Neuronal stem cell (in vitro differentiated cells): ENCODE measurements at regions not wholly inside any gene's neighbourhood (a gene's known extent, or its start where the extent isn't known, plus 50 kb on each side); places are given as distances from the start of the nearest gene placed in this dataset.

Source experiments
- DNase-seq: peaks from one replicate; pipeline ENCODE4 v3.0.0-alpha.2; 2013; ENCODE audit warnings: low spot score
- H2AFZ ChIP-seq: one replicate; pipeline ENCODE4 v1.6.1; 2013; ENCODE audit warnings: mild to moderate bottlenecking, low read length, inconsistent platforms
- H2AK5ac ChIP-seq: 2 replicates; pipeline ENCODE4 v1.6.1; 2013; ENCODE audit warnings: low read depth, mild to moderate bottlenecking, inconsistent platforms, low read length, moderate library complexity, mixed read lengths
- H2BK120ac ChIP-seq: 2 replicates; pipeline ENCODE4 v1.6.1; 2013; ENCODE audit warnings: low read depth, mild to moderate bottlenecking, inconsistent platforms, low read length, moderate library complexity, mixed read lengths
- H2BK12ac ChIP-seq: one replicate; pipeline ENCODE4 v1.6.1; 2013; ENCODE audit warnings: low read length, inconsistent platforms
- H2BK15ac ChIP-seq: 2 replicates; pipeline ENCODE4 v1.6.1; 2013; ENCODE audit warnings: mild to moderate bottlenecking, low read length, inconsistent platforms, mixed read lengths
- H2BK5ac ChIP-seq: one replicate; pipeline ENCODE4 v1.6.1; 2013; ENCODE audit warnings: inconsistent platforms, mild to moderate bottlenecking, low read length, moderate library complexity
- H3K14ac ChIP-seq: one replicate; pipeline ENCODE4 v1.6.1; 2013; ENCODE audit warnings: low read length, inconsistent platforms
- H3K18ac ChIP-seq: 2 replicates; pipeline ENCODE4 v1.6.1; 2013; ENCODE audit warnings: low read length, inconsistent platforms
- H3K23ac ChIP-seq: 2 replicates; pipeline ENCODE4 v1.6.1; 2013; ENCODE audit warnings: low read depth, mild to moderate bottlenecking, mixed read lengths, low read length, inconsistent platforms; ENCODE audit not compliant: poor library complexity
- H3K27ac ChIP-seq: replicated peaks from 3 replicates; pipeline ENCODE4 v1.5.1; 2013; ENCODE audit warnings: low read length, inconsistent platforms
- H3K27me3 ChIP-seq, 3 experiments: 2 replicates each; pipeline ENCODE4 v1.6.1; 2013; ENCODE audit warnings: low read length in 3 of 3, mild to moderate bottlenecking in 2 of 3, inconsistent platforms in 1 of 3, low read depth in 1 of 3, mixed read lengths in 1 of 3, moderate library complexity in 1 of 3; ENCODE audit not compliant: control insufficient read depth in 3 of 3, insufficient read depth in 3 of 3
- H3K36me3 ChIP-seq, 2 donors: replicated peaks in 1 of 2; 2 replicates each; pipeline ENCODE4 v1.6.1; 2013; ENCODE audit warnings: low read length in 2 of 2; ENCODE audit not compliant: control insufficient read depth in 2 of 2, insufficient read depth in 2 of 2
- H3K4ac ChIP-seq: 2 replicates; pipeline ENCODE4 v1.6.1; 2013; ENCODE audit warnings: inconsistent platforms, mild to moderate bottlenecking, low read length, moderate library complexity
- H3K4me1 ChIP-seq, 2 donors: 1 replicate in 1 of 2; 2 replicates in 1 of 2; pipeline ENCODE4 v1.6.1; 2013; ENCODE audit warnings: low read length in 2 of 2, low read depth in 1 of 2; ENCODE audit not compliant: control insufficient read depth in 2 of 2, insufficient read depth in 1 of 2
- H3K4me2 ChIP-seq: one replicate; pipeline ENCODE4 v1.6.1; 2013; ENCODE audit warnings: mild to moderate bottlenecking, low read length, inconsistent platforms; ENCODE audit not compliant: insufficient read depth, poor library complexity, severe bottlenecking
- H3K4me3 ChIP-seq, 2 donors: 2 replicates each; pipeline ENCODE4 v1.5.1; 2013; ENCODE audit warnings: low read length in 2 of 2, mild to moderate bottlenecking in 2 of 2, inconsistent platforms in 1 of 2, moderate library complexity in 1 of 2
- H3K79me1 ChIP-seq: one replicate; pipeline ENCODE4 v1.6.1; 2013; ENCODE audit warnings: low read depth, mild to moderate bottlenecking, inconsistent platforms, low read length, moderate library complexity
- H3K9ac ChIP-seq: one replicate; pipeline ENCODE4 v1.6.1; 2013; ENCODE audit warnings: mild to moderate bottlenecking, low read depth, low read length, inconsistent platforms; ENCODE audit not compliant: poor library complexity
- H3K9me3 ChIP-seq, 2 donors: replicated peaks in 1 of 2; 2 replicates each; pipeline versions ENCODE3 to v1.6.1; 2013; ENCODE audit warnings: low read length in 2 of 2, mild to moderate bottlenecking in 2 of 2, inconsistent platforms in 1 of 2, low read depth in 1 of 2, mixed read lengths in 1 of 2, moderate library complexity in 1 of 2; ENCODE audit not compliant: control insufficient read depth in 2 of 2, insufficient read depth in 1 of 2
- H4K8ac ChIP-seq: one replicate; pipeline ENCODE4 v1.6.1; 2013; ENCODE audit warnings: low read depth, mild to moderate bottlenecking, inconsistent platforms, low read length, moderate library complexity
- H4K91ac ChIP-seq: one replicate; pipeline ENCODE4 v1.6.1; 2013; ENCODE audit warnings: low read length, low read depth, mild to moderate bottlenecking, inconsistent platforms; ENCODE audit not compliant: poor library complexity
- WGBS, 2 donors: extraction: QIAGEN DNeasy Blood & Tissue Kit; methylation state at CpG; one replicate each; pipeline ENCODE4 v1.1.7; 2013; ENCODE audit warnings: missing lambda C conversion rate in 2 of 2, mixed read lengths in 1 of 2; ENCODE audit not compliant: insufficient read length in 2 of 2, insufficient replicate concordance in 1 of 2; ENCODE audit errors: extremely low coverage in 2 of 2; 5-methylcytosine and 5-hydroxymethylcytosine counted together

DNA sequence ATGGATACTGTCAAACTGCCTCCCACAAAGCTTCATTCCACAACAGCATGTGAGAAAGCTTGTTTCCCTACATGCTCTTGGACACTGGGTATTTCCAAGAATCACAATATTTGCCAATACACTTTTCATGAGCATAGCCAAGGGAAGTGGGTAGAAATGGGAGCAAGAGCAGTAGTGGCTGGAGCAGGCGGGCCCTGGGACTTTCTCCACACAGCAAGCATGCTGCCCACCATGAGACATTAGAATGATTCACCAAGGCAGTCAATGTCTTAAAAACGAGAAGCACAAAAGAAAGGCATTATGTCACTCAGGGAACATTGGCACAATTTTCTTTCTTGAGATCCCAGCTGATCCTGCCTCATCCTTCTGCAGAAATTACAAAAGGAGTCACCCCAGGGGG lies 371.6 kb upstream of the RUNX1 start:
- no peak overlapping the region for H3K18ac ChIP-seq
- no peak overlapping the region for H2BK120ac ChIP-seq
- H3K4me1 ChIP-seq, result no peaks in the 10 kb centered on the region
- H2AK5ac ChIP-seq, result no peak overlapping the region
- H2BK15ac ChIP-seq, result no peak overlapping the region
- no peaks in the 10 kb centered on the region for H3K36me3 ChIP-seq
- H3K14ac ChIP-seq, result no peak overlapping the region
- H2BK5ac ChIP-seq, result no peak overlapping the region
- no peak overlapping the region for H3K9ac ChIP-seq
- H3K27me3 ChIP-seq, result no peaks in the 10 kb centered on the region
- H3K4ac ChIP-seq, result no peak overlapping the region
- H3K4me2 ChIP-seq, result no peak overlapping the region
- no peak overlapping the region for H3K23ac ChIP-seq
- H2AFZ ChIP-seq, result no peak overlapping the region
- H3K79me1 ChIP-seq, result no peaks in the 10 kb centered on the region
- no peak overlapping the region for H4K8ac ChIP-seq
- H3K27ac ChIP-seq, result no peak overlapping the region
- no peak overlapping the region for H3K4me3 ChIP-seq
- no CpG with 5 or more reads among the region's 2 CpGs for WGBS, 2 donors
- H3K9me3 ChIP-seq, result peaks cover 0 to 12% of the 10 kb centered on the region in 2 donors
- no peak overlapping the region for H2BK12ac ChIP-seq
- H4K91ac ChIP-seq, result no peak overlapping the region
- DNase-seq, result no peak

DNA sequence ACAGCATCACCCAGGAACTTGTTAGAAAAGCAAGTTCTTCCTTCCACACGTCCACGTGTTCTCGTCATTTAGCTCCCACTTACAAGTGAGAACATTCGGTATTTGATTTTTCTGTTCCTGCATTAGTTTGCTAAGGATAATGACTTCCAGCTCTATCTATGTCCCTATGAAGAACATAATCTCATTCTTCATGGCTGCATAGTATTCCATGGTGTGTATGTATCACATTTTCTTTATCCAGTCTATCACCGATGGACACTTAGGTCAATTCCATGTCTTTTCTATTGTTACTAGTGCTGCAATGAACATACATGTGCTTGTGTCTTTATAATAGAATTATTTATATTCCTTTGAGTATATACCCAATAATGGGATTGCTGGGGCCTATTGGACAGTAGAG lies 368.7 kb upstream of the RUNX1 start:
- no CpG with 5 or more reads among the region's 5 CpGs for WGBS, 2 donors
- no peak overlapping the region for H4K8ac ChIP-seq

DNA sequence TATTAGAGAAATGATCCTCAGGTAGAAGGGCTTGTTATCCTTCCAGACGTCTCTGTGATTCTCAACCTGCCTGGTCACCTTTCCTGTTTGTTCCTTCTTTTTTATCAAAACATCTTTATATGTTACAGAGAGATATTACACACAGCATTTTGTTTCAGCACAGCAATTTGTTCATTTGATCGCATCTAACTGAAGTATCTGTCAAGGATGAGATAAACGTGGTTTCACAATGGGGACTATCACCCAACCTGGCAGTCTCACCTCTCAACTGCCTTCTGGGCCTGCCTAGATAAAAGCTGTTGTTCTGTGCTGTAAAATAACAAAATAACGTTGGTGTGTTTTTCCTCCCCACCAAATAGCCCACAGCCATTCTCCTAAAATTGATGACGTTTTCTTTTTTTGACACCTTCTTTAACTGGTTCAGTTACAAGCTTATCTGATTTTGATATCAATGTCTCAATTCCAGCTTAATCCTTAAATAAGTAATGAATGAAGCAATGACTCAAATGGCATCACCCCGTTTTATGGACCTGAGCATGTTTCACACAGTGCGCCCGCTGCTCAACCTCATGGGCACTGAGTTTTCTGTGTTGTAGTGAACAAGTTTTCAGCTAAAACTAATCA lies 367.9 kb upstream of the RUNX1 start:
- no peak overlapping the region for H4K91ac ChIP-seq
- no peak overlapping the region for H2AK5ac ChIP-seq
- H3K4me1 ChIP-seq, result peaks cover 0 to 3% of the 10 kb centered on the region in 2 donors
- WGBS, 2 donors, result no CpG with 5 or more reads among the region's 8 CpGs
- H3K23ac ChIP-seq, result no peak overlapping the region
- no peaks in the 10 kb centered on the region for H3K36me3 ChIP-seq
- H3K14ac ChIP-seq, result no peak overlapping the region
- no peak for DNase-seq
- H3K9me3 ChIP-seq, result peaks cover 0 to 4% of the 10 kb centered on the region in 2 donors
- H3K27me3 ChIP-seq, result no peaks in the 10 kb centered on the region
- H3K18ac ChIP-seq, result no peak overlapping the region
- no peak overlapping the region for H3K4me2 ChIP-seq
- H2BK5ac ChIP-seq, result no peak overlapping the region
- H3K27ac ChIP-seq, result no peak overlapping the region
- no peak overlapping the region for H2BK120ac ChIP-seq
- H3K4ac ChIP-seq, result no peak overlapping the region
- no peak overlapping the region for H4K8ac ChIP-seq
- H2BK15ac ChIP-seq, result no peak overlapping the region
- H2AFZ ChIP-seq, result no peak overlapping the region
- H2BK12ac ChIP-seq, result no peak overlapping the region
- no peaks in the 10 kb centered on the region for H3K79me1 ChIP-seq
- no peak overlapping the region for H3K4me3 ChIP-seq
- H3K9ac ChIP-seq, result no peak overlapping the region

More for the DNA sequence above, 368.7 kb upstream of the RUNX1 start:
- Histone ChIP-seq H3K79me1 (no peaks in the 10 kb centered on the region), H2BK12ac (no peak overlapping the region), H3K4me1 (peaks cover 0 to 3% of the 10 kb centered on the region in 2 donors), H3K18ac (no peak overlapping the region), H2BK15ac (no peak overlapping the region), H3K4me3 (no peak overlapping the region), H3K9ac (no peak overlapping the region), H2BK120ac (no peak overlapping the region), H3K9me3 (peaks cover 0 to 9% of the 10 kb centered on the region in 2 donors), H3K14ac (no peak overlapping the region), H3K4ac (no peak overlapping the region), H3K27ac (no peak overlapping the region), H2BK5ac (no peak overlapping the region), H4K91ac (no peak overlapping the region), H3K4me2 (no peak overlapping the region), H3K36me3 (no peaks in the 10 kb centered on the region), H3K23ac (no peak overlapping the region), H2AFZ (no peak overlapping the region), H2AK5ac (no peak overlapping the region), H3K27me3 (no peaks in the 10 kb centered on the region)
- no peak for DNase-seq

DNA sequence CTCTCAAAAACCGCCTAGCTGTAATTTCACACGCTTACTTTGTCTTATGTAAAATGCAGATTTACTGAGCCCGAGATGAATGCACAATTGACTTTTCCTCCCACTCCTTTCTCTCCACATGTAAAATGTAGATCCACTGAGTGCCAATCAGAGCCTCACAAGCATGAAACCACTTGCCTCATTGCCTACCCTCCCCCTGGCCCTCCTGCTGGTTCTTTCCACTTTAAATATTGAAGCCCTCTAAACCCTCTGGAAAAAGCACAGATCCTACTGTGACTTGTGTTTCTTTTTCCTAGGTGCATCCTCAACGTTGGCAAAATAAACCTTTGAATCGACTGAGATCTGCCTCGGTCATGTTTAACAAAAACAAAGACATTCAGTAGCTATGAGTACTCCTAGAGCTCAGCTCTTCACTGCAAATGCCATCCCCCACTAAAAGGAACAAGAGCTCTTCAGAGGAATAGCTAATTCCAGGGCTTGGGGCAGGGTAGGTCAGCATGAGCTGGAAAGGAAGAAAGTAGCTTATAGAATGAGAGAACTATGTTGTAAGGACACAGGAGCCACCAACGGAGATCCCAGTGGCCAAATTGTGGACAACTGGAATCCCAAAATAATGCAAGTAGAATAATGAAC lies 365.5 kb upstream of the RUNX1 start:
- Histone ChIP-seq H3K4me3 (no peak overlapping the region), H3K79me1 (no peaks in the 10 kb centered on the region), H3K27me3 (no peaks in the 10 kb centered on the region), H2AFZ (no peak overlapping the region), H3K27ac (no peak overlapping the region), H3K4ac (no peak overlapping the region), H2BK12ac (no peak overlapping the region), H4K91ac (no peak overlapping the region), H3K23ac (no peak overlapping the region), H3K4me2 (no peak overlapping the region), H3K18ac (no peak overlapping the region), H3K9me3 (no peaks in the 10 kb centered on the region), H3K9ac (no peak overlapping the region), H3K14ac (no peak overlapping the region), H2BK5ac (no peak overlapping the region), H2AK5ac (no peak overlapping the region), H2BK15ac (no peak overlapping the region), H3K4me1 (peaks cover 0 to 3% of the 10 kb centered on the region in 2 donors), H3K36me3 (no peaks in the 10 kb centered on the region), H2BK120ac (no peak overlapping the region), H4K8ac (no peak overlapping the region)
- WGBS, 2 donors, result no CpG with 5 or more reads among the region's 7 CpGs
- DNase-seq, result no peak
